ENCODE measurements at regions not wholly inside any gene's neighbourhood (a gene's known extent, or its start where the extent isn't known, plus 50 kb on each side); places are given as distances from the start of the nearest gene placed in this dataset.
A peak's percentile ranks its signal among the peaks of the same experiment; 100 is the strongest.

DNA sequence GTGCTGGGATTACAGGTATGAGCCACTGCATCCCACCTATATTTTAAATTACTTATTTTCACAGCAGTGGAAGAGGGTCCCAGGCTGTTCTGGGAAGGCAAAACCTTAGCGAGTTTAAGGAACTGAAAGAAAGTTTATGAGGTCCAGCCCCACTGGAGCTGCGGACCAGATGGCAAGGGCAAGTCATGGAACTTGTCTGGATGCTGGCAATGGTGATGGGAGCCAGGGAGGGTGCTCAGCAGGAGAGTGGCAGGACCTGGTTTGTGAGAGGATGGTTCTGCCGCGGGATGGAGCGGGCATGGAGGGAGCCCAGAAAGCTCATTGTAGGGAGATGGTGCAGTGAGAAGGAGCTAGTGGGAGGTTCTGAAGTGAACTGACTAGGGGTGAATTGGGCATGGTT, 50.6 kb upstream of the SLC45A1 start:
- Histone ChIP-seq H3K27me3 (ENCODE audit: control insufficient read depth, insufficient read depth, low read length) (peaks cover 4% of the 10 kb centered on the region), H3K36me3 (ENCODE audit: control insufficient read depth, insufficient read depth, low read length) (no peaks in the 10 kb centered on the region), H3K4me3 (ENCODE audit: low read depth, low read length) (no peak overlapping the region)
- FAIRE-seq, result no peak
- TF ChIP-seq, protein P1, sequence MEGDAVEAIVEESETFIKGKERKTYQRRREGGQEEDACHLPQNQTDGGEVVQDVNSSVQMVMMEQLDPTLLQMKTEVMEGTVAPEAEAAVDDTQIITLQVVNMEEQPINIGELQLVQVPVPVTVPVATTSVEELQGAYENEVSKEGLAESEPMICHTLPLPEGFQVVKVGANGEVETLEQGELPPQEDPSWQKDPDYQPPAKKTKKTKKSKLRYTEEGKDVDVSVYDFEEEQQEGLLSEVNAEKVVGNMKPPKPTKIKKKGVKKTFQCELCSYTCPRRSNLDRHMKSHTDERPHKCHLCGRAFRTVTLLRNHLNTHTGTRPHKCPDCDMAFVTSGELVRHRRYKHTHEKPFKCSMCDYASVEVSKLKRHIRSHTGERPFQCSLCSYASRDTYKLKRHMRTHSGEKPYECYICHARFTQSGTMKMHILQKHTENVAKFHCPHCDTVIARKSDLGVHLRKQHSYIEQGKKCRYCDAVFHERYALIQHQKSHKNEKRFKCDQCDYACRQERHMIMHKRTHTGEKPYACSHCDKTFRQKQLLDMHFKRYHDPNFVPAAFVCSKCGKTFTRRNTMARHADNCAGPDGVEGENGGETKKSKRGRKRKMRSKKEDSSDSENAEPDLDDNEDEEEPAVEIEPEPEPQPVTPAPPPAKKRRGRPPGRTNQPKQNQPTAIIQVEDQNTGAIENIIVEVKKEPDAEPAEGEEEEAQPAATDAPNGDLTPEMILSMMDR (IDR thresholded peaks at IDR 0.05; ENCODE audit: insufficient read depth, low read length, severe bottlenecking), result no peak
- no peak for DNase-seq (ENCODE audit: low read depth)

DNA sequence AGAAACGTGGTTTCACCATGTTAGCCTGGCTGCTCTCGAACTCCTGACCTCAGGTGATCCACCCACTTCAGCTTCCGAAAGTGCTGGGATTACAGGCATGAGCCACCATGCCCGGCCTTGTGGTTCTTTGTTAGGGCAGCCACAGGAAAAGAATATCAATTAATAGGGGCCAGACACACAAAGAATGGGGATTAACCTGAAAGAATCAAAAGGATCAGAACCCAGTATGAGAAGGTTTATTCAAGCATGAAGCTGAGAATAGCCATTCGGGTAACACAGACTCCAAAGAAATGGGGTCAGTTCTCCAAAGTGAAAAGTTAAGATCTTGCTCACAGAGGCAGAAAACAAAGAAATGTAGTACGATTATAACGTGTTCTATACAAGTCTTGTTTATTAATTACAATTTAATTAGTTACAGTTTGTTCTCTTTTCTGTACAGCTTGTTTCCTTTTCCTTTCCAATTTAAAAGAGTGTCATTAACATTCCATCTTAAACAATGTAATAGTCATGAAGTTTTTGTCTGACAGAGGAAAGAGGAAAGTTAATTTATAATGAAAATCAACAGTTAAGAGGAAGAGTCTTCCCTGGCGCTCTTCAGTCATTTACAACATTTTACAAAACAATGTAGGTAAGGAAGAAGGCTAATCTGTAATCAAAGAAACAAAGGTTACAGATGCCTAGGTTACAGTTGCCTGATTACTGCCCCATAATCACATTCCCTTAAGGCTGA, 51.3 kb upstream of the SLC45A1 start:
- no peak for FAIRE-seq
- peaks cover 4% of the 10 kb centered on the region for H3K27me3 ChIP-seq (ENCODE audit: control insufficient read depth, insufficient read depth, low read length)
- no peak overlapping the region for H3K4me3 ChIP-seq (ENCODE audit: low read depth, low read length)
- no peak for DNase-seq (ENCODE audit: low read depth)
- no peaks in the 10 kb centered on the region for H3K36me3 ChIP-seq (ENCODE audit: control insufficient read depth, insufficient read depth, low read length)
- TF ChIP-seq, protein P1 (IDR thresholded peaks at IDR 0.05; ENCODE audit: insufficient read depth, low read length, severe bottlenecking), result no peak

DNA sequence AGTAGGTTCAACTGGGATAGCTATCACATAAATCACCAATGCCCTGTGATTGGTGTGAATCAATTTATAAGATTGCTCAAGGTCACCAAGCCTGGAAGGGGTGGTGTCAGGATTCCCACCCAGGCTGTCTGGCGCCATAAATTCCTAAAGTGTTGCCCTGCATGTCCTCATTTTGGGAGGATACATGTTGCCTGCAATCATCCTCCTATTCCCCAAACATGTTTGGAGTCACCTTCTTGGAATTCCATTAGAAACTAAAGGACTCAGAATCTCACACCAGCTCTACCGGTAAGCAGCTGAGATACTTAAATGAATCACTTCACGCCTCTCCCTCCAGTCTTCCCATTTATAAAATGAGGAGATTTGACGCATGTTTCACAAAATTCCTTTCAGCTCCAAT, 54.1 kb upstream of the SLC45A1 start:
- FAIRE-seq, result no peak
- H3K36me3 ChIP-seq (ENCODE audit: control insufficient read depth, insufficient read depth, low read length), result no peaks in the 10 kb centered on the region
- TF ChIP-seq, protein P1 (IDR thresholded peaks at IDR 0.05; ENCODE audit: insufficient read depth, low read length, severe bottlenecking), result no peak
- no peak overlapping the region for H3K4me3 ChIP-seq (ENCODE audit: low read depth, low read length)
- no peaks in the 10 kb centered on the region for H3K27me3 ChIP-seq (ENCODE audit: control insufficient read depth, insufficient read depth, low read length)
- DNase-seq (ENCODE audit: low read depth), result no peak

DNA sequence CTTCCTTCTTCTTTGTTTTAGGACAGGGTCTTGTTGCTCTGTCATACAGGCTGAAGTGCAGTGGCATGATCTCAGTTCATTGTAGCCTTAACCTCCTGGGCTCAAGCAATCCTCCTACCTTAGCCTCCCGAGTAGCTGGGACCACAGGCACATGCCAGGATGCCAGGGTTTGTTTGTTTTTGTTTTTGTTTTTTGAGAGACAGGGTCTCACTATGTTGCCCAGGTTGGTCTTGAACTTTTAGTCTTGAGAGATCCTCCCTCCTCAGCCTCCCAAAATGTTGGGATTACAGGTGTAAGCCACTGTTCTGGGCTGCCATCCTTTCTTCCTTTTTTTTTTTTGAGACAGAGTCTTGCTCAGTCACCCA, 56.5 kb upstream of the SLC45A1 start:
- no peak for FAIRE-seq
- H3K36me3 ChIP-seq (ENCODE audit: control insufficient read depth, insufficient read depth, low read length), result no peaks in the 10 kb centered on the region
- no peak overlapping the region for H3K4me3 ChIP-seq (ENCODE audit: low read depth, low read length)
- DNase-seq (ENCODE audit: low read depth), result no peak
- TF ChIP-seq, protein P1 (IDR thresholded peaks at IDR 0.05; ENCODE audit: insufficient read depth, low read length, severe bottlenecking), result no peak
- no peaks in the 10 kb centered on the region for H3K27me3 ChIP-seq (ENCODE audit: control insufficient read depth, insufficient read depth, low read length)

DNA sequence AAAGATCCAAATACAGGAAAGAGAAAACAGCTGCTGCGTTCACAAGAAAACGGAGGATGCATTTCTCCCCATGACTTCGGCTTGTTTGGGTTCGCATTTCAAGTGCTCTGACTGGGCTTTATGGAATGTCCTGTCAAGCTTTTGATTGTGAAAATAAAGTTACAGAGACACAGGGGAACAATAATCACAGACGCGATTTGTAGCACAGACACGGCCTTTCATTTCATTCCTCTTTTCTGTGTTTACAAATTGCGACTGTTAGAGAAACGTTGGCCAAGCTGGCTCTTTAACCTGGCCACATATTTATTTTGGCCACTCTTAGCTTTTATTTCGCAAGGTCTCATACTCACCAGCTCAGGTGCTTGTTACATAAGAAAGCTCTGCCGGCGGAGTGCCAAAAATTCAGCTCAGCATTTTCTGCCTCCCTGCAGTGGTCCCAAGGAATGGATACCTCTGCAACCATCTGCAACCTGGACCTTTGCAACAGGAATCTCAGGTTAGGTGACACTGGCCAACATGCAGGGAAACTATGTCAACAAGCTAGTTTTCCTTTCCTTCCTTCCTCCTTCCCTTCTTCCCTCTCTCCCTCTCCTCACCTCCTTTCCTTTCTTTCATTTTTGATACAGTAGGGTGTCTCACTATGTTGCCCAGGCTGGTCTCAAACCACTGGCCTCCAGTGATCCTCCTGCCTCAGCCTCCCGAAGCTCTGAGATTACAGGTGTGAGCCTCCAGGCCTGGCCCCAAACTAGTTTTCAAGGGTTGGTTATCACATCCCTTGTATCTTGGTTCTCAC, 58.2 kb upstream of the SLC45A1 start:
- no peak overlapping the region for H3K4me3 ChIP-seq (ENCODE audit: low read depth, low read length)
- TF ChIP-seq, protein P1 (IDR thresholded peaks at IDR 0.05; ENCODE audit: insufficient read depth, low read length, severe bottlenecking), result no peak

More for the DNA sequence above, 58.2 kb upstream of the SLC45A1 start:
- DNase-seq (ENCODE audit: low read depth), result peak; percentile 81
- no peak for FAIRE-seq
- Histone ChIP-seq H3K27me3 (ENCODE audit: control insufficient read depth, insufficient read depth, low read length) (no peaks in the 10 kb centered on the region), H3K36me3 (ENCODE audit: control insufficient read depth, insufficient read depth, low read length) (no peaks in the 10 kb centered on the region)

Measured in bronchial epithelial cell (primary cell).